Thyroid gland (tissue), 4 donors: ENCODE measurements at regions not wholly inside any gene's neighbourhood (a gene's known extent, or its start where the extent isn't known, plus 50 kb on each side); places are given as distances from the start of the nearest gene placed in this dataset.

Experiments used
- DNase-seq, 2 donors: peaks; one replicate each; pipeline ENCODE4 v3.0.0-alpha.2; 2019
- H3K27ac ChIP-seq, 3 donors: fragments of 200-600 bp; sonication (generic); 1 replicate in 2 of 3; 2 replicates in 1 of 3; pipeline ENCODE4 v1.5.1; 2016 to 2019; ENCODE audit warnings: mild to moderate bottlenecking in 1 of 3, moderate library complexity in 1 of 3
- H3K27me3 ChIP-seq: fragments of 200-600 bp; sonication (generic); one replicate; pipeline ENCODE4 v1.5.1; 2019
- H3K36me3 ChIP-seq, 2 donors: fragments of 200-600 bp; sonication (generic); one replicate each; pipeline ENCODE4 v1.5.1; 2016 to 2019
- H3K4me1 ChIP-seq, 2 donors: fragments of 200-600 bp; sonication (generic); one replicate each; pipeline ENCODE4 v1.5.1; 2017 to 2019
- H3K4me3 ChIP-seq, 3 donors: fragments of 200-600 bp; sonication (generic); replicated peaks in 1 of 3; 1 replicate in 2 of 3; 2 replicates in 1 of 3; pipeline ENCODE4 v1.5.1; 2016; ENCODE audit warnings: mild to moderate bottlenecking in 1 of 3
- H3K9me3 ChIP-seq: fragments of 200-600 bp; sonication (generic); one replicate; pipeline ENCODE4 v1.5.1; 2017
- POLR2A ChIP-seq, 2 donors: fragments of 450-650 bp; IDR thresholded peaks; one replicate each; pipeline ENCODE4 v1.6.1; 2017; ENCODE audit warnings: antibody characterized with exemption in 2 of 2, mild to moderate bottlenecking in 2 of 2, moderate library complexity in 1 of 2
- WGBS, 2 donors: methylation state at CpG; one replicate each; pipeline ENCODE4 v1.1.5; 2017; 5-methylcytosine and 5-hydroxymethylcytosine counted together
- intact Hi-C: fragments of 100-400 bp; cut with DNase I; formaldehyde crosslinking; loops from one replicate; pipeline ENCODE4 v1.15.1; 2023
- TF ChIP-seq, protein P1 (sequence below), 6 experiments: fragments of 200-600 bp in 3 of 6; fragments of 450-650 bp in 3 of 6; sonication (generic) in 3 of 6; IDR thresholded peaks; one replicate each; pipeline ENCODE4 v1.5.1; 2016 to 2019; ENCODE audit warnings: antibody characterized with exemption in 6 of 6, mild to moderate bottlenecking in 2 of 6, inconsistent platforms in 1 of 6, moderate library complexity in 1 of 6

DNA sequence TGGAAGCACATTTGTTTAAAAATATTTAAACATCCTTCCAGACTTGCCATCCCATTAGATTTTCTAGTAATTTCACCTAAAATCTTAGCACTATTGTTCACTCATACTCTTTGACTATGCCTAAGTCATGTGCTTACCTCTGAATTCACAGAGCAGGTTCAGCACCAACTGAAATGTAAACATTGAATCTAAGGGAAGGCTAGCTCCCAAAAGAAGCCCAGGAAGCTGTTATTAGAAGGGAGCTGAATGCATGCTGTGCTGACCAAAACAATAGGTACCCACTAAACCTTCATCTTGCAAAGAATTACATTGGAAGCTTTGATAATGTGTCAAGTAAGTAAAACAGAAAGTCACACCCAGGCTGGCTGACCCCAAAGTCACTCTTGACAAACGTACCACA lies 571.3 kb downstream of the GABRG2 start:
- H3K9me3 ChIP-seq, result no peaks in the 10 kb centered on the region
- no peak overlapping the region for H3K27ac ChIP-seq
- 17 to 26% methylated on average over 1 of the region's 1 CpG for WGBS, 2 donors
- no peaks in the 10 kb centered on the region for H3K36me3 ChIP-seq
- H3K4me1 ChIP-seq, result no peaks in the 10 kb centered on the region
- H3K27me3 ChIP-seq, result no peaks in the 10 kb centered on the region
- TF ChIP-seq POLR2A (IDR thresholded peaks at IDR 0.05), result no peak
- TF ChIP-seq, protein P1, sequence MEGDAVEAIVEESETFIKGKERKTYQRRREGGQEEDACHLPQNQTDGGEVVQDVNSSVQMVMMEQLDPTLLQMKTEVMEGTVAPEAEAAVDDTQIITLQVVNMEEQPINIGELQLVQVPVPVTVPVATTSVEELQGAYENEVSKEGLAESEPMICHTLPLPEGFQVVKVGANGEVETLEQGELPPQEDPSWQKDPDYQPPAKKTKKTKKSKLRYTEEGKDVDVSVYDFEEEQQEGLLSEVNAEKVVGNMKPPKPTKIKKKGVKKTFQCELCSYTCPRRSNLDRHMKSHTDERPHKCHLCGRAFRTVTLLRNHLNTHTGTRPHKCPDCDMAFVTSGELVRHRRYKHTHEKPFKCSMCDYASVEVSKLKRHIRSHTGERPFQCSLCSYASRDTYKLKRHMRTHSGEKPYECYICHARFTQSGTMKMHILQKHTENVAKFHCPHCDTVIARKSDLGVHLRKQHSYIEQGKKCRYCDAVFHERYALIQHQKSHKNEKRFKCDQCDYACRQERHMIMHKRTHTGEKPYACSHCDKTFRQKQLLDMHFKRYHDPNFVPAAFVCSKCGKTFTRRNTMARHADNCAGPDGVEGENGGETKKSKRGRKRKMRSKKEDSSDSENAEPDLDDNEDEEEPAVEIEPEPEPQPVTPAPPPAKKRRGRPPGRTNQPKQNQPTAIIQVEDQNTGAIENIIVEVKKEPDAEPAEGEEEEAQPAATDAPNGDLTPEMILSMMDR (IDR thresholded peaks at IDR 0.05), result no peak
- no peak overlapping the region for H3K4me3 ChIP-seq
- no peak for DNase-seq
- intact Hi-C loops, result no loop called here

DNA sequence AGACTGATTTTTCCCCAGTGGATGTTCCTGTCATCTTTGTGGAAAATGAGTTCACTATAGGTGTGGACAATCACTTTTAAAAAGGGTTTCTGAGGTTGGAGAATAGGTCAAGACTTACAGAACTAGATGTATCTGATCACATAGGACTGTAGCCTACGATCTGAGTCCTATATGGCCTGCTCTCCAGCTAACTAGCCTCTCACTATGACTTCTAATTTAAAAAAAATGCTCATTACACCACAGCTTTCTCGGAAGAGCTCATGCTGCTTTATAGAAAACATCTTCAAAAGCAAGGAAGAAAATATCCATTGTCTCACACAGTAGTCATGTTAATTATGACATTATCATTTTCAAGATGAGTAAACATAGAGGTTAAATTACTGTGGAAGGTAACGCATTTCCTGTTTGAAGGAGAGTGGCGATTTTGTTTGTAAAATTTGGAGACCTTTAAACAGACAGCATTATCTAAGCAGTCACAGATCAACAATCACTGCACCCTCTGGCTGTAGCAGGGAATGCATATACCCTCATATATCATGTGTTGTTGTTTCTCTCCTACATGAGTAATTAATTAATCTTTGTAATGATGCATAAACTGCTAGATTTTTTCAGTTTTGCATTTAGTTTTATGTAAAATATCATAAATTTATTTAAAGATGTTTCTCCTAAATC lies 573.7 kb downstream of the GABRG2 start:
- Histone ChIP-seq H3K36me3 (no peaks in the 10 kb centered on the region), H3K9me3 (no peaks in the 10 kb centered on the region), H3K27ac (no peak overlapping the region), H3K27me3 (no peaks in the 10 kb centered on the region), H3K4me3 (no peak overlapping the region), H3K4me1 (no peaks in the 10 kb centered on the region)
- DNase-seq, result no peak
- intact Hi-C loops, result no loop called here
- 36 to 48% methylated on average over 4 of the region's 4 CpGs for WGBS, 2 donors
- TF ChIP-seq, protein P1 (IDR thresholded peaks at IDR 0.05), result no peak
- no peak for TF ChIP-seq POLR2A (IDR thresholded peaks at IDR 0.05)

DNA sequence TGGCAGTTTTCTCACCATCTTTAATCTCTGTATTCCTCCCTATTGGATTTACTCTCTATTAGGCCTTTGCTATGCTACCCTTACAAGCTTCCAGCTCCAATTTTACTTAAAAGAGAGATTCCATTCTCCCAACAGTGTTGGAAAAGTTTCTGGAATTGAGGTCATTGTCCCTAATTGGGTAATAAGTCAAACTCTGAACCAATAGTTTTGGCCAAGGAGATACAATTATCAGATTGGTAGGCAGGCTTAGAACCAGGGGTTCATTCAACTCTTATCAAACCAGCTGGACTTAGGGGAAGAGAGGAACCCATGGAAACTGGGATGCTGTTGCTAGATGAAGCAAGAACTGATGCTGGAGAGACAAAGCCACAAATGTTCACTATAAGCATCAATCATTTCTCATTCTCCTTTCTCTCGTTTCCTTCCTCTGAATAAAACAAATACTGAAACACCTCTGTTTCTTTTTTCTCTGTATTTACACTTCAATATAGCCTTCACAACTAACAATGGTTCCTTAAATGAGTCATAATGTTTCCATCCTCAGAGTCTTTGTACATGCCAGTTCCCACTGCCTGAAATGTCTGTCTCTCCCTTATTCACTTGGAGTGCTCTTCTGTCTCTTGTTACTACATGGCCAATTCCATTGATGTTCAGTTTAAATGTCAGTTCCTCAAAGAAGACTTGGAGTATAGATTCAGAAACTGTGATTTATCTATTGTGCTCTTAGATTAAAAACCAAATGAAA lies 587.3 kb downstream of the GABRG2 start:
- Histone ChIP-seq H3K27me3 (no peaks in the 10 kb centered on the region), H3K36me3 (no peaks in the 10 kb centered on the region), H3K4me3 (no peak overlapping the region), H3K27ac (no peak overlapping the region), H3K4me1 (no peaks in the 10 kb centered on the region), H3K9me3 (no peaks in the 10 kb centered on the region)
- TF ChIP-seq, protein P1 (IDR thresholded peaks at IDR 0.05), result no peak
- TF ChIP-seq POLR2A (IDR thresholded peaks at IDR 0.05), result no peak
- no peak for DNase-seq
- WGBS, 2 donors, result 67 to 68% methylated on average over 1 of the region's 1 CpG
- intact Hi-C loops, result no loop called here

DNA sequence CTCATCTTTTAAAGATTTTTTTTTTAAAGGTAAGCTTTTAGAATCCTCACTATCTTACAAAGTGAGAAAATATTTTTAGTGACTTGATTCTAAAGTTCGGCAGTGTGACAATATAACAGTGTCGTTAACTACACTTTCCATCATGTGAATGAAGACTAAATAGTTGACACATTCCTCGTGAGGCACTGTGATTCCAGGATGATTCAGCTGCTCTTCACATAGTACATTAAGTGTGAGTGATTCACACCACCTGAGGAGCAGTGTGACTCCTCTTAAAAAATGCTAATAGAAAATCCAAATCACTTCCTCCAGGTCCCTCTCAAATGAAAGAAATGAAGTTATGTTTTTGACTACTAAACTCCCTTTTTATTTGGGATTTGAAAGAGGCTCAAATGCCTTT lies 589.5 kb downstream of the GABRG2 start:
- intact Hi-C loops, result no loop called here
- Histone ChIP-seq H3K27ac (no peak overlapping the region), H3K4me1 (no peaks in the 10 kb centered on the region), H3K4me3 (no peak overlapping the region), H3K36me3 (no peaks in the 10 kb centered on the region), H3K9me3 (no peaks in the 10 kb centered on the region), H3K27me3 (no peaks in the 10 kb centered on the region)
- TF ChIP-seq POLR2A (IDR thresholded peaks at IDR 0.05), result no peak
- TF ChIP-seq, protein P1 (IDR thresholded peaks at IDR 0.05), result no peak
- WGBS, 2 donors, result 63 to 71% methylated on average over 3 of the region's 3 CpGs
- DNase-seq, result no peak

DNA sequence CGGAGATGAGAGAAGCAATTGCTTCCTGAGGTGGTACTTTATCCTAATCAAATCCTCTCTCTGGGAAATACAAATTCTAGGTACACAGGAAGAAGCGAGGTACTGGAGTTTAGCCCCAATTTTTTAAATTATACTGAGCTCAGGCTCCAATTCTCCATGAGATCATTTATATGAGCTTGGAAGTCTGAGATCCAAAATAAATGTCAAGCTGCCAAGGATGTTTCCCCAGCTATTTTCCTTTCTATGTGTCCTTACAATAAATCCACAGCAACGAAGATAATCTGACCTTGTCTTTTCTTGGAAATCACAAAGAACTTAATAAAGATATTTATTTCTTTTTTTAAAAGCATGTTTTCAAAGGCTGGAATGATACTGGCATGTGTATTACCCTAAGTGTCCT lies 597.3 kb downstream of the GABRG2 start:
- intact Hi-C loops, result no loop called here
- WGBS, 2 donors, result 74 to 75% methylated on average over 3 of the region's 3 CpGs

More for the DNA sequence above, 597.3 kb downstream of the GABRG2 start:
- no peaks in the 10 kb centered on the region for H3K9me3 ChIP-seq
- H3K4me3 ChIP-seq, result no peak overlapping the region
- H3K36me3 ChIP-seq, result no peaks in the 10 kb centered on the region
- no peak overlapping the region for H3K27ac ChIP-seq
- DNase-seq, result no peak
- H3K27me3 ChIP-seq, result no peaks in the 10 kb centered on the region
- no peaks in the 10 kb centered on the region for H3K4me1 ChIP-seq
- TF ChIP-seq, protein P1 (IDR thresholded peaks at IDR 0.05), result no peak
- no peak for TF ChIP-seq POLR2A (IDR thresholded peaks at IDR 0.05)
